Stimulated activated CD4-positive, alpha-beta T cell treated with anti-CD3 and anti-CD28 coated beads, Interleukin-15, amount 100 ng/mL, for 24 hours (primary cell): ENCODE measurements at regions not wholly inside any gene's neighbourhood (a gene's known extent, or its start where the extent isn't known, plus 50 kb on each side); places are given as distances from the start of the nearest gene placed in this dataset.

Source experiments
- DNase-seq: peaks from one replicate; pipeline ENCODE4 v3.0.0-alpha.2; 2020

- DNase-seq, result no peak
Measured at GRCh38 chr15:62878070-62878469, 164.5 kb upstream of the TPM1 start.

DNA sequence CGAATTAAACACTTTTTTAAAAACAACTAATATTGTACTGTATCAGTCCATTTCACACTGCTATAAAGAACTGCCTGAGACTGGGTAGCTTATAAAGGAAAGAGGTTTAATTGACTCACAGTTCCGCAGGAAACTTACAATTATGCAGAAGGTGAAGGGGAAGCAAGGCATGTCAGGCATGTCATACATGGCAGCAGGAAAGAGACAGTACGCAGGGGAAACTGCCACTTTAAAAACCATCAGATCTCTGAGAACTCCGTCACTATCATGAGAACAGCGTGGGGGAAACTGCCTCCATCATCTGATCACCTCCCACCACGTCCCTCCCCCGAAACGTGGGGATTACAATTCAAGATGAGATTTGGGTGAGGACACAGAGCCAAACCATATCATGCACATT is 162.8 kb upstream of the TPM1 start:
- no peak for DNase-seq

GRCh38 chr15:62880278-62880677 is 162.3 kb upstream of the TPM1 start:
- DNase-seq, result no peak

GRCh38 chr15:62881056-62881455 is 161.5 kb upstream of the TPM1 start:
- no peak for DNase-seq

- DNase-seq, result no peak
Measured at GRCh38 chr15:62883938-62884479, 158.5 kb upstream of the TPM1 start.

DNA sequence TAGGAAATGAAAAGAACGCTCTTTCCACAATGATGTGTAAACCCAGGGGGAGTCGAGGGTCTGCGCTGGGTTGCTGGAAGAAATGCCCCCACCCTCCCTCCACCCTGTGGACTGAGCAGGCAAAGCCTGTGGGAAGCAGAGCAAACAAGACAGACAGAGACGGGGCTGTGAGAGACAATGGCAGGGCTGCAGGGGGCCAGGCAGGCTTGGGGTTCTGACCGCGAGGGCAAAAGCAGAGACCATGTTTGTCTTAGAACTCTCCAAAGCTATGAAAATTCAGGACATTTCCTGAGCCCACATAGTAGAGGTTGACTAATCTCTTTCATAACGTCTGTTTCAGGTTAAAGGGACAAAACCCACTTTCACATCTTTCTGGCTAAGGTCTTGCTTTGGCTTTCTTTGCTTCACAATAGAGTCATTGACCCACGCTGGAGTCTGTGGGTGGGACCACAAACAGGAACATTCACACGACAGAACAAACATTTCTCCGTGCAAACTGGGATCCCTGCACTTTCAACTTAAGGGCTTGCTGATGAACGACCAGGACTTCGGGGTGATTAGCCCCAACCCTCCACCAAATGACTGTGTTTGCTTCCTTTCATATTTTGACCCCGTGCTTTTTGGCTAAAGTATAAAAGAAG is 156.0 kb upstream of the TPM1 start:
- DNase-seq, result no peak

DNA sequence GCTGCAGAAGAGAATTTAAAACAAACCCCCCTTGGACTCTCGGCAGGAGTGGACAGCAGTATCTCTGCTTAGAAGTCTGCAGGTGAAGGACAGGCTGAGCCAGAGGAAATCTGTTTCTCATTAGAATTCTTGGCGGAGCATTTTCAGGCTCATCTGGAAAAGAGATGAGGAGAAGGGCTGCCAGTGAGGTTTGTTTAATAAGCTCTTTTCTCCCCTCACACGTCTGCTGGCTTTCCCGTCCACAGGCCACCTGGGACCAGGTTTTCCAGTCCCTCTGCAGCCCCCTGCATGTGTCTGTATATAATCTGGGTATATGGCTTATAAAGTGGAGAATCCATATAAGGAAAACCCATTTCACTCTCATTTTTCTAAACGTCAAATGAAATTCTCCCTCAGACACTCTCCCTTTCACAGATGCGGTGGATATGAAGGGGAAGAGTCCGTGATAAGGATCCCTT is 155.4 kb upstream of the TPM1 start:
- DNase-seq, result no peak

DNA sequence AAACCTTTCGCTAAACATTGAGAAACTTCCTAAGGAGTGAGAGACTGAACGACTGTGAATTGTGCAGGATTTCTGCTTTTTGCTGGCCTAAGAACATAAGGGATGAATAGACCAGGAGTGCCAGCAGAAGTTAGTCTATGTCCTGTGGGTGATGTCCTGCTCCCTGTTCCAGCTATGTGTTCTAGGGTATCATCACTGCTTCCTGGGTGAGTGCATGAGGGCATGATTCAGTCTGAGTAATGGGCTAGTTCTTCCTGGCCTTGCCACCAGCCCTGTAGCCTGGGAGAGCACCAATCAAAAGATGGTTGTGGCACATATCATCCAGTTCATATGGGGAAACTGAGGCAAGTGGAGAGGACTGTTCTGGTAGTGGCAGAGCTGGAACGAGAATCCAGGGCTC is 153.9 kb upstream of the TPM1 start:
- no peak for DNase-seq

DNA sequence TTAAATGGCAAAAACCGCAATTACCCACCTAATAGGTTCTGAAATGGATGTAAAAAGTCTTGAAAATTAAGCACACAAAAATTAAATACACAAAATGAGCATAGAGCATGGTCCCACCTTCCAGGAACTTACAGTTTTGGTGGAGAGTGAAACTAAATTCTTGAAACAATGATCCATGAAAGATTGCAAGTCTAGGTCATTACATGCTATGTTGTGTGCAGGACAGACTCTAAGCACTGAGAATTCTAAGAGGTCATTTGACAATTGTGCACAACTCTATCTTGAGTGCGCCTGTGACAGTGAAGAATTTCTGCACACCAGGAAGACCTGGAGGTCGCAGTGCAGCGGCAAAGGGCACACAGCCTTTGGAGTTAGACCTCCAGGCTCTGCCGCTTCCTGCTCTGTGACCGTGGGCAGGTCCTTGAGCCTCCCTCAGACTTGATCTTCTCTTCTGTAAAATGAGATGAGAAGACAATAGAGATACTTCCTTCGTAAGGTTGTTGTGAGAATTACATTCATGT is 153.3 kb upstream of the TPM1 start:
- no peak for DNase-seq

GRCh38 chr15:62889734-62890505 is 152.6 kb upstream of the TPM1 start:
- DNase-seq, result no peak

DNA sequence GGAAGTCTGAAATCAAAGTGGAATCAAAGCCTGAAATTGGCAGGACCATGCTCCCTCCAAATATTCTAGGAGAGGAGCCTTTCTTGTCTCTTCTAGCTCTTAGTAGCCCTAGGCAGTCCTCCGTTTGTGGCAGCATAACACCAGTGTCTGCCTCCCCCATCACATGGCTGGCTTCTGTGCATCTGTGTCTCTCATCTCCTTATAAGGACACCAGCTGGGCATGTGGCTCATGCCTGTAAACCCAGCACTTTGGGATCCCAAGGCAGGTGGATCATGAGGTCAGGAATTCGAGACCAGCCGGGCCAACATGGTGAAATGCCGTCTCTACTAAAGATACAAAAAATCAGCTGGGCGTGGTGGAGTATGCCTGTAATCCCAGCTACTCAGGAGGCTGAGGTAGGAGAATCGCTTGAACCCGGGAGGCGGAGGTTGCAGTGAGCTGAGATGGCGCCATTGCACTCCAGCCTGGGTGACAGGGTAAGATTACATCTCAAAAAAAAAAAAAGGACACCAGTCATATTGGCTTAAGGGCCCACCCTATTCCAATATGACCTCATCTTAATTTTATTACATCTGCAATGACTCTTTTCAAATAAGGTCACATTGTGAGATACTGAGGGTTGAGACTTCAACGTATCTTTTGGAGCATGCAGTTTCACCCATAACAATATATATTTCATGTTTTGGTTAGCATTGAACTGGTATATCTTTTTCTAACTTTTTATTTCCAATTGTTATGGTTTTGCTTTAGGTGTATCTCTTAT is 148.0 kb upstream of the TPM1 start:
- no peak for DNase-seq

DNA sequence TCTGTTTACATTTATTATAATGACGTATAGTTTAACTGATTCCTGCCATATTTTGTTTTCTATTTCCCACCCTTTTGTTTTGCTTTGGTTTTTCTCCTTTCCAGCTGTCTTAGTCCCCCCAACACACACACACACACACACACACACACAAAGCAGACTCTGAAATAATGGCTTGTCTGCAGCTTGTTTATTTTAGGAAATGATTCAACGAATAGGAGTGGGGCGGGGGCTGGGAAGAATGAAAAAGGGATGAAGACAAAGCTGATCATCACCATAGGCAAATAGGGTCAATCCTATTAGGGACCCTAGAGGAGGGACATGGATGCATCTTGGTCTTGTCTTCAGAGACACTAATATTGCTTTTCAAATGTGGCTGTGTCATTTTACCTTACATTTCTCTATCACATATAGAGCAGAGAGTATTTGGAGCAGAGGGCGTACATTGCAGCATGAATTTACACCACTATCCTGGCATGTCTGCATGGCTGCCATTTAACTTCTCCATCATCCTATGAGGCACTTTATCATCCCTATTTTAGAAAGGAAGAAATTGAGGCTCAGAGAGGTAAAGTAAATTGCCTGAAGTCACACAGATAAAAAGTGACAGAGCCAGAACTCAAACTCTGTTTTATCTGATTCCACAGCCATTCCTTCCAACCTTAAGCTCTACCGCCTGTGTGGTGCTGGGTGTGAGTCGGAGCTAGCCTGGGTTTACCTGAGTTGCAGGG is 147.2 kb upstream of the TPM1 start:
- no peak for DNase-seq

- DNase-seq, result no peak
Measured at GRCh38 chr15:62895905-62896316, 146.6 kb upstream of the TPM1 start.

- DNase-seq, result no peak
Measured at GRCh38 chr15:62896380-62896866, 146.1 kb upstream of the TPM1 start.

DNA sequence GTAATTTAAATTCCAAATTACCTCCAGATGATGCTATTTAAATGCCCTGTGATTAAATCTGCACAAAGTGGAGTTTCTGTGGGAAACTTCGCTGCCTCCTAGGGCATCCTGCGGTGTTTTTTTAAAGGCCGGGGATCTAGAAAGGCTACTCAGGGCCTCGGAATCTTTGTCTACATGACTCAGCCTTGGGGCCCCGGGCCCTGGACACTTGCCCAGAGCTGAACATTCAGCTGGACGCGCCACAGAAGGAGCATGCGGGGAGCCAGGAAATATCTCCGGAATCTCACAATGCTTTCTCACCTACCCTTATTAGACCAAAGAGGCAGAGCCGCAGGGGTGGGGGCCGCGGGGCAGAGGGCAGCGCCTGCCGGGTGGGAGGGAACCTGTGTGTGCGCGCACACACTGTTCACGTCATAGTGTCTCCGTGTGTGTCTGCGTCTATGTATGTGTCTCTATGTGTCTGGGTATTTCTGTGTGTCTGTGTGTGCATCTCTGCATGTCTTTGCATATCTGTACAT is 145.5 kb upstream of the TPM1 start:
- no peak for DNase-seq

GRCh38 chr15:62897634-62898033 is 144.9 kb upstream of the TPM1 start:
- DNase-seq, result no peak

DNA sequence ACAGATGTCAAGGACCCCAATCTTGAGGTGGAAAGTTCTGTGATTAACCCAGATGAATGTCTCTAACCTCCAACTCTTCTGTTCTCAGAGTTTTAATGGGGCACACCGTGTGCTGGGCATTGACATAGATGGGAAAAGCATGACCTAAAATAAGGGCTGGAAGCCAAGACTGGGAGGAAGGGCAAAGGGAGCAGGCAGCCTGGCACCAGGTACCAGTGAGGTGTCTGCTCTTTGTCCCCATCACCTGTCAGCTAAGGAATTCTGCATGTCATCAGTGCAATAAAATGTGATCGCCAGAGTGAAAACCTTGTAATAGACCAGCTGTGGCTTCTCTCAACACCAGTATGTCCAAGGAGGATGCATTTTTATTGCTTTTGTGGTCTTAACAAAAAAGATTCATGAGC is 143.5 kb upstream of the TPM1 start:
- DNase-seq, result no peak

DNA sequence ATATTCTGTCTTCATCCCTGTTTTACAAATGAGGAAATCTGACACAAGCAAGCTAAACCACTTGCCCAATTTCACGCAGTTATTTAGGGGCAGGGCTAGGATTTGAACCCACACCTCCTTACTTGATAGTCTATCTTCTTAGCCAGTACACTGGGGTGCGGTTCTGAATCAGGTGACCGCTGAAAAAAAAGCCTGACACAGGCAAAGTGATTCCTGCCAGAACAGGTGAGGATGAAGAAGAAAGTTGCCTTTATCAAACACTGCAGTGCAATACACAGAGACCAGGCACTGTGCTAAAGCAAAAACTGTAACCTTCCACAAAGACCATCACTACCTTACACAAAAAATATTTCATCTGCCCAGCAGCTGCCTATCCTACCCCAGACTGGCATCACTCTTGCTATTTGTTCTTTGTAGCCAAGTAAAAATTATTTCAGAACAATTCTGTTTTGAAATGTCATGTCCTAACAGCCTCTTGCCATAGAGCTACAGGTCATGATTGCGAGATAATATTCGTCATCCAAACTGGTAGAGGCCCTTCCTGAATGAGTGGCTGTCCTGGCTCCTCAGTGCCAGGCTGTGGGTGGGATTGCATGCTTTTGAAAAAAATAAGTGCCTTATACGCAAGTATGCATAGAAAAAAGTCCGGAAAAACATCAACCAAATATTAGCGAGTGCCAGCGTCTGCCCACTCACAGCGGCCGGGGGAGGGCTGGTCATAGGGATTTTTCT is 142.3 kb upstream of the TPM1 start:
- no peak for DNase-seq

DNA sequence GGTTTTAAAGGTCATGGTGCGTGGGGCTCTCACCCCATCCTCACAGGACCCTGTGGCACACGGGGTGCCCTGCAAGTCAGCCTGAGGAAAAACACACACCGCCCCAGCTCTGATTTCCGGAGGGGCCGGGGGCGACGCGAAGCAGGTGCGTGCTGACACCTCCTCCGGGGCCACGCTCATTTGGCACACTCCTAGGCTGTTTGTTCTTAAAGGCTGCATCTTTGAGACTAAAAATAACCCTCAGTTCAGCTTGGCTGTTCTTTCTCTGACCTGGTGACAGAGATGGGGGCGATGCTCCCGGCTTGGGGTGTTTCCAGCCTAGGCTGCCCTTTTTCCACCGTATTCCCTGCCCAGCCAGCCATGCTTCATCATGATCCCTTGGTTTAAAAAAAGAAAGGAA is 141.5 kb upstream of the TPM1 start:
- no peak for DNase-seq

- DNase-seq, result no peak
Measured at GRCh38 chr15:62901909-62902546, 140.5 kb upstream of the TPM1 start.

DNA sequence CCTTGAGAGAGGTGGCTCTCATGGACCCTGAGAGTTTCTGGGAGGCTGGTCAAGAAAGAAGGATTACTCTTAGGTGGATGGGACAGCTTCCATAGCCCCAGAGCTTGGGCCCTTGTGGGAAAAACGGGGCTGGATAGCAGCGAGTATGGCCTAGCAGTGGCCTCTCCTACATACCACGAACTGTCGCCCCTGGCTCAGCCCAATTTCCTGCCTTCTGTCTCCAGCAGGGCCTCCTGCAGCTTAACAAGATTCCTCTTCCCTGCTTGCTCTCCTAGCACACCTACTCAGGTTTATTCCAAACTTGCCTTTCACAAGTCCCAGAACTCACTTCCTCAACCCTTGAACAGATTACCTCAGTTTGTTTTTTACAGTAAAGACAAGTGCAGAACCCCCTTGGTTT is 139.7 kb upstream of the TPM1 start:
- no peak for DNase-seq
